Naive B cell (primary cell): ENCODE measurements at regions not wholly inside any gene's neighbourhood (a gene's known extent, or its start where the extent isn't known, plus 50 kb on each side); places are given as distances from the start of the nearest gene placed in this dataset.
"Not testable (repeated sequence)": the region's sequence is repeated elsewhere in the genome, so short reads cannot be mapped to it uniquely, and the experiment has no call there.

ENCODE experiments used
- ATAC-seq, 2 donors: fragments of 150-1000 bp; cut with Tn5 transposase; 2 replicates each; pipeline ENCODE4 v1.10.0; 2021; ENCODE audit warnings: low read depth in 2 of 2, mild to moderate bottlenecking in 2 of 2, moderate library complexity in 2 of 2
- DNase-seq: peaks from one replicate; pipeline ENCODE4 v3.0.0; 2022
- H3K27ac Mint-ChIP-seq, 6 donors: one replicate each; pipeline ENCODE4 v1.8.0; 2020 to 2022; ENCODE audit warnings: mild to moderate bottlenecking in 6 of 6, mixed read lengths in 6 of 6, moderate library complexity in 5 of 6, inconsistent platforms in 2 of 6
- H3K27me3 Mint-ChIP-seq, 3 donors: one replicate each; pipeline ENCODE4 v1.8.0; 2021 to 2022; ENCODE audit warnings: mixed read lengths in 3 of 3, mild to moderate bottlenecking in 1 of 3
- H3K36me3 Mint-ChIP-seq, 2 donors: one replicate each; pipeline ENCODE4 v1.8.0; 2020 to 2022; ENCODE audit warnings: mixed read lengths in 2 of 2, inconsistent platforms in 1 of 2, mild to moderate bottlenecking in 1 of 2
- H3K4me1 Mint-ChIP-seq, 3 donors: one replicate each; pipeline ENCODE4 v1.8.0; 2020 to 2022; ENCODE audit warnings: mixed read lengths in 3 of 3, inconsistent platforms in 1 of 3, mild to moderate bottlenecking in 1 of 3, moderate library complexity in 1 of 3
- H3K4me3 Mint-ChIP-seq, 8 donors: one replicate each; pipeline ENCODE4 v1.8.0; 2020 to 2022; ENCODE audit warnings: mild to moderate bottlenecking in 8 of 8, mixed read lengths in 8 of 8, moderate library complexity in 8 of 8, inconsistent platforms in 2 of 8
- H3K9me3 Mint-ChIP-seq, 7 donors: one replicate each; pipeline ENCODE4 v1.8.0; 2020 to 2022; ENCODE audit warnings: mixed read lengths in 7 of 7, mild to moderate bottlenecking in 5 of 7, inconsistent platforms in 2 of 7, moderate library complexity in 1 of 7

DNA sequence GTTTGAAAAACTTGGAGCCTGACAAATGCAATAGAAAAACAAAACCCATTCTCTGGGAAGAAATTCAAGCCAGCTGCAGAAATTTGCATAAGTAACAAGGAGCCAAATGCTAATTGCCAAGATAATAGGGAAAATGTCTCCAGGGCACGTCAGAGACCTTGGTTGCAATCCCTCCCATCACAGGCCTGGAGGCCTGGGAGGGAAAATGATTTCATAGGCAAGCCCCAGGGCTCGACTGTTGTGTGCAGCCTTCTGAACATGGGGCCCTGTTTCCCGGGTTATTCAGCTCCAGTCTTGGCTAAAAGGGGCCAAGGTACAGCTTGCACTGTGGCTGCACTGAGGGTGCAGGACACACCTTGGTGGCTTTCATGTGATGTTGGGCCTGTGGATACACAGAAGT, 760.4 kb upstream of the PABPC4L start:
- Mint-ChIP-seq H3K4me1 (no peaks in the 10 kb centered on the region), H3K36me3 (no peaks in the 10 kb centered on the region), H3K27me3 (no peaks in the 10 kb centered on the region), H3K4me3 (no peak overlapping the region), H3K27ac (no peak overlapping the region), H3K9me3 (peaks cover 0 to 11% (median 4%) of the 10 kb centered on the region in 7 donors)
- no peak for DNase-seq
- no peak for ATAC-seq

- Mint-ChIP-seq H3K27me3 (no peaks in the 10 kb centered on the region), H3K9me3 (peaks cover 0 to 5% (median 0%) of the 10 kb centered on the region in 7 donors), H3K4me1 (no peaks in the 10 kb centered on the region), H3K4me3 (no peak overlapping the region), H3K27ac (no peak overlapping the region), H3K36me3 (no peaks in the 10 kb centered on the region)
- ATAC-seq (no peak), DNase-seq (no peak)
Observed at GRCh38 chr4:134958862-134959261, 757.3 kb upstream of the PABPC4L start.

DNA sequence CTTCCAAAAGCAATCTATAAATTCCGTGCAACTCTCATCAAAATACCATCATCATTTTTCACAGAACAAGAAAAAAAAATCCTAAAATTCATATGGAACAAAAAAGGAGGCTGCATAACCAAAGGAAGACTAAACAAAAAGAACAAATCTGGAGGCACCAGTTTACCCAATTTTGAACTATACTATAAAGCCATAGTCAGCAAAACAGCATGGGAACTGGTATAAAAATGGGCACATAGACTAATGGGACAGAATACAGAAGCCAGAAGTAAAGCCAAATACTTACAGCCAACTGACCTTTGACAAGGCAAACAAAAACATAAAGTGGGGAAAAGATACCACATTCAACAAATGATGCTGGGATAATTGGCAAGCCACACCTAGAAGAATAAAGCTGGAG, 753.5 kb upstream of the PABPC4L start:
- Mint-ChIP-seq H3K9me3 (peaks cover 0 to 9% (median 4%) of the 10 kb centered on the region in 7 donors), H3K4me1 (no peaks in the 10 kb centered on the region), H3K36me3 (no peaks in the 10 kb centered on the region), H3K4me3 (peak overlapping the region in 1 of 8 donors; percentile 16), H3K27me3 (no peaks in the 10 kb centered on the region), H3K27ac (no peak overlapping the region)
- DNase-seq: no peak
- no peak for ATAC-seq

DNA sequence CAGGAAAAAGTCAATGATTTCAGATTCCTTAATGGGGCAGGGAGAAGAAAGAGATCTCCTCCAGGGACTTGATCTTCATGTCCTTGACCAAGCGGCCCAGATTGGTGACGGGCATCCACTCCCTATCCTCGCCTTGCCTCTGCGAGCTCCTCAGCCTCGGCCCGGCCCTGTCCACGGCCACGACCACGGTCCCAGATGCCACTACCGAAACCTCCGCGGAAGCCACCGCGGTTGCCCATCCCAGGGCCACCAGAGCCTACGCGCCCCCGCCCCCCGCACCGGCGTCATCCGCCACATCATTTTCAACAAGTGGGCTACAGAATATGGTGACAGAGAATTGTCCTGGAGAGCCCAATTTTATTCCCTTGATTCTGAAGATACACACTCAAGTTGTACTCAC, 751.2 kb upstream of the PABPC4L start:
- Mint-ChIP-seq H3K36me3 (no peaks in the 10 kb centered on the region), H3K27me3 (no peaks in the 10 kb centered on the region), H3K9me3 (peaks cover 0 to 9% (median 4%) of the 10 kb centered on the region in 7 donors), H3K4me3 (no peak overlapping the region), H3K27ac (no peak overlapping the region), H3K4me1 (no peaks in the 10 kb centered on the region)
- DNase-seq: no peak
- no peak for ATAC-seq

DNA sequence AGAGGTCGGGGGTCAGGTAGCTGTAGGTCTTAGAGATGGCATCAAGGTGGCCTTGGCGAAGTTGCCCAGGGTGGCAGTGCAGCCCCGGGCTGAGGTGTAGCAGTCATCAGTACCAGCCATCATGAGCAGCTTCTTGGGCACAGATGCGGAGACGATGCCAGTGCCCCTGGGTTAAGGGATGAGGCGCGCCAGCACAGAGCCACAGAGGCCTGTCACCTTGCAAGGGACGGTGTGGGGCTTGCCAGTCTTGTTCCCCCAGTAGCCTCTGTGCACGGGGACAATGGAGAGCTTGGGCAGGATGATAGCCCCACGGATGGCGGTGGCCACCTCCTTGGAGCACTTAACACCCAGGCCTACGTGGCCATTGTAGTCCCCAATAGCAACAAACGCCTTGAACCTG, 750.7 kb upstream of the PABPC4L start:
- ATAC-seq: no peak
- no peak overlapping the region for H3K4me3 Mint-ChIP-seq
- no peaks in the 10 kb centered on the region for H3K36me3 Mint-ChIP-seq
- peaks cover 0 to 9% (median 4%) of the 10 kb centered on the region in 7 donors for H3K9me3 Mint-ChIP-seq
- no peak overlapping the region for H3K27ac Mint-ChIP-seq
- H3K27me3 Mint-ChIP-seq: no peaks in the 10 kb centered on the region
- no peak for DNase-seq
- no peaks in the 10 kb centered on the region for H3K4me1 Mint-ChIP-seq

- no peak for DNase-seq
- Mint-ChIP-seq H3K9me3 (peaks cover 0 to 10% (median 3%) of the 10 kb centered on the region in 7 donors), H3K4me3 (no peak overlapping the region), H3K27me3 (no peaks in the 10 kb centered on the region), H3K27ac (peak overlapping the region in 1 of 6 donors; percentile 61), H3K36me3 (no peaks in the 10 kb centered on the region), H3K4me1 (no peaks in the 10 kb centered on the region)
- ATAC-seq: no peak
Observed at GRCh38 chr4:134948110-134948642, 746.6 kb upstream of the PABPC4L start.

GRCh38 chr4:134944115-134944514, 742.5 kb upstream of the PABPC4L start:
- no peaks in the 10 kb centered on the region for H3K4me1 Mint-ChIP-seq
- no peak overlapping the region for H3K27ac Mint-ChIP-seq
- H3K9me3 Mint-ChIP-seq: peaks cover 0 to 7% (median 0%) of the 10 kb centered on the region in 7 donors
- no peak for DNase-seq
- no peaks in the 10 kb centered on the region for H3K36me3 Mint-ChIP-seq
- no peak overlapping the region for H3K4me3 Mint-ChIP-seq
- no peak for ATAC-seq
- no peaks in the 10 kb centered on the region for H3K27me3 Mint-ChIP-seq

- DNase-seq (no peak), ATAC-seq (no peak)
- Mint-ChIP-seq H3K36me3 (no peaks in the 10 kb centered on the region), H3K9me3 (peaks cover 0 to 1% (median 0%) of the 10 kb centered on the region in 7 donors), H3K4me3 (no peak overlapping the region), H3K4me1 (no peaks in the 10 kb centered on the region), H3K27me3 (no peaks in the 10 kb centered on the region), H3K27ac (no peak overlapping the region)
Observed at GRCh38 chr4:134936014-134936413, 734.4 kb upstream of the PABPC4L start.

GRCh38 chr4:134935320-134935719, 733.7 kb upstream of the PABPC4L start:
- DNase-seq (no peak), ATAC-seq (no peak)
- no peaks in the 10 kb centered on the region for H3K4me1 Mint-ChIP-seq
- no peaks in the 10 kb centered on the region for H3K36me3 Mint-ChIP-seq
- no peak overlapping the region for H3K27ac Mint-ChIP-seq
- no peak overlapping the region for H3K4me3 Mint-ChIP-seq
- H3K27me3 Mint-ChIP-seq: no peaks in the 10 kb centered on the region
- peaks cover 0 to 1% (median 0%) of the 10 kb centered on the region in 7 donors for H3K9me3 Mint-ChIP-seq

GRCh38 chr4:134934036-134934808, 732.6 kb upstream of the PABPC4L start:
- Mint-ChIP-seq H3K4me1 (no peaks in the 10 kb centered on the region), H3K4me3 (no peak overlapping the region), H3K27me3 (no peaks in the 10 kb centered on the region), H3K36me3 (no peaks in the 10 kb centered on the region), H3K27ac (peak overlapping the region in 1 of 6 donors; percentile 3), H3K9me3 (peaks cover 0 to 1% (median 0%) of the 10 kb centered on the region in 7 donors)
- DNase-seq (no peak), ATAC-seq (no peak)

DNA sequence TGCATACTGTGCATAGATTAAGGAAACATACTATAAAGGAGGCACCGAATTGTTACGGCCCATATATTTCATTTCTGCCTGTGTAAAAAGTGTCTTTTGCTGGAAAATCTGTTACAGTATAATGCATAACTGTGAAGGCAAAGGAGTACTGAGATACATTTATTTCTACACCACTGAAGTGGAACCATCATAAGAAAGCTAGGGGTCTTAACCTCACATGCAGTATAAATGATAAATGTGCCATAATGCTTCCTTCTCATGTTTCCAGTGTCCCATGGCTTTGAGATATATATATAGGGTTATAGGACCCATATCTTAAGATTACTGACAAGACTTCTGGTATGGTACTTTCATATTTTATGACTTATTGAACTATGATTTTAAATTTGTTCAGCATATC, 713.8 kb upstream of the PABPC4L start:
- H3K9me3 Mint-ChIP-seq: peaks cover 0 to 8% (median 3%) of the 10 kb centered on the region in 7 donors
- H3K27me3 Mint-ChIP-seq: no peaks in the 10 kb centered on the region
- H3K4me3 Mint-ChIP-seq: no peak overlapping the region
- H3K36me3 Mint-ChIP-seq: no peaks in the 10 kb centered on the region
- DNase-seq (no peak), ATAC-seq (no peak)
- no peaks in the 10 kb centered on the region for H3K4me1 Mint-ChIP-seq
- no peak overlapping the region for H3K27ac Mint-ChIP-seq

DNA sequence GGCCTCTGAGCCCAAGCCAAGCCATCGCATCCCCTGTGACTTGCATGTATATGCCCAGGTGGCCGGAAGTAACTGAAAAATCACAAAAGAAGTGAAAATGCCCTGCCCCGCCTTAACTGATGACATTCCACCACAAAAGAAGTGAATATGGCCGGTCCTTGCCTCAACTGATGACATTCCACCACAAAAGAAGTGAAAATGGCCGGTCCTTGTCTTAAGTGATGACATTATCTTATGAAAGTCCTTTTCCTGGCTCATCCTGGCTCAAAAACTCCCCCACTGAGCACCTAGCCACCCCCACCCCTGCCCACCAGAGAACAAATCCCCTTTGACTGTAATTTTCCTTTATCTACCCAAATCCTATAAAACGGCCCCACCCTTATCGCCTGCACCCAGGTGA, 712.7 kb upstream of the PABPC4L start:
- DNase-seq, H3K9me3 Mint-ChIP-seq, H3K4me3 Mint-ChIP-seq, H3K36me3 Mint-ChIP-seq, H3K27me3 Mint-ChIP-seq, H3K4me1 Mint-ChIP-seq, ATAC-seq, H3K27ac Mint-ChIP-seq: not testable (repeated sequence)

GRCh38 chr4:134911941-134912340, 710.4 kb upstream of the PABPC4L start:
- H3K27me3 Mint-ChIP-seq: no peaks in the 10 kb centered on the region
- H3K27ac Mint-ChIP-seq: no peak overlapping the region
- no peaks in the 10 kb centered on the region for H3K36me3 Mint-ChIP-seq
- no peaks in the 10 kb centered on the region for H3K4me1 Mint-ChIP-seq
- ATAC-seq (no peak), DNase-seq (no peak)
- peaks cover 0 to 7% (median 2%) of the 10 kb centered on the region in 7 donors for H3K9me3 Mint-ChIP-seq
- H3K4me3 Mint-ChIP-seq: no peak overlapping the region

GRCh38 chr4:134906404-134907023, 704.9 kb upstream of the PABPC4L start:
- DNase-seq: no peak

More at GRCh38 chr4:134906404-134907023, 704.9 kb upstream of the PABPC4L start:
- Mint-ChIP-seq H3K36me3 (no peaks in the 10 kb centered on the region), H3K9me3 (peaks cover 0 to 3% (median 0%) of the 10 kb centered on the region in 7 donors), H3K4me3 (no peak overlapping the region), H3K4me1 (no peaks in the 10 kb centered on the region), H3K27me3 (no peaks in the 10 kb centered on the region), H3K27ac (no peak overlapping the region)
- ATAC-seq: no peak
